NCI-H1092 (cell line): ENCODE measurements at regions not wholly inside any gene's neighbourhood (a gene's known extent, or its start where the extent isn't known, plus 50 kb on each side); places are given as distances from the start of the nearest gene placed in this dataset.

ENCODE experiments used
- DNase-seq: peaks from one replicate; lab custom pipeline; 2025; lab: John Stamatoyannopoulos, UW

DNA sequence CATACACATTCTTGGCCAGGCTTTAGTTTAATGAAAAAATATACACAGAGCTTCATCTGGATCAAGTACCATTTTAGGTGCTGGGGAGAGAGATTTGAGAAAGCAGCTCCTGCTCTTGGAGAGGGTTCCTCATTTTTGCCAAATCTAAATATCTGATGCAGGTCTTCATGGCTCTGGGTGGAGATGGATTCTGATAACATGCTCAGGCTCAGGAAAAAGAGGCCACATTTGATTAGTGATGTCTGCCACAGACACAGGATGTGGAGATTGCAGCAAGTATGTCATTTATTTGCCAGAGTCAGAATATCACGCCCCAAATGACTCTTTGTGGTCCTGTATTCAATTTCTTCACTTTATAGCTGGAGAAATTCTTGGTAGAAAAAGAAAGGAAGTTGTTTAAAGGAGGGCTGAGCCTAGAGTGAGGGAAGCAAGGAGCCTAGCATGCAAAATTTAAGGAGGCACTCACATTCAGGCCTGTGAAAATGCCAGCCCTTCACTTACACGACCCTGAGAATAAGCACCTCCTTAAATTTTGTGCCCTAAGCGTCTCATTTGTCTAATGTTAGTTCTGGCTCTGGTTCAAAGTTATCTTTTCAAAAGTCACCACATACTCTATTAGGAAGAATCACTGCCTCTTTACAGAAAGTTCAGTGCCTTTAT, 492.9 kb upstream of the TBX3 start:
- DNase-seq: no peak

GRCh38 chr12:115174920-115175319, 490.9 kb upstream of the TBX3 start:
- no peak for DNase-seq

- DNase-seq: no peak
Observed at GRCh38 chr12:115172521-115172920, 488.5 kb upstream of the TBX3 start.

DNA sequence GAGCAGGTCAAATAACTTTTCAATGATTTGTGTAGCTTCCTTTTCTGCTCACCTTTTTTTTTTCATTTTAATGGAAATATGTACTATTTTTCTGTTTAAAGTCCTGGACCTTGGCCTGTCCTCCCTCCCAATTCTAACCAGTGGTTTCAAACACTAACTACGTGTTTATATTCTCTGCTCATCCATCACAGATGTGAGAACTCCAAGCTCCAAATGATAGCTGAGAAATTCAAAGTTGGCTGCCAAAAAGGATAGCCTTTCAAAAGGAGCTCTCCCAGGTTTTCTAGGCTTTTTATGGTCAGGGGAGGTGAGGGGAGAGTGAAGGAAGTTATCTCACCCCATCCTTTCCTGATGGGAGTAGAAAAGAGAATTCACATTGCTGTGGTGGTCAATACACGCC, 486.0 kb upstream of the TBX3 start:
- DNase-seq: no peak

DNA sequence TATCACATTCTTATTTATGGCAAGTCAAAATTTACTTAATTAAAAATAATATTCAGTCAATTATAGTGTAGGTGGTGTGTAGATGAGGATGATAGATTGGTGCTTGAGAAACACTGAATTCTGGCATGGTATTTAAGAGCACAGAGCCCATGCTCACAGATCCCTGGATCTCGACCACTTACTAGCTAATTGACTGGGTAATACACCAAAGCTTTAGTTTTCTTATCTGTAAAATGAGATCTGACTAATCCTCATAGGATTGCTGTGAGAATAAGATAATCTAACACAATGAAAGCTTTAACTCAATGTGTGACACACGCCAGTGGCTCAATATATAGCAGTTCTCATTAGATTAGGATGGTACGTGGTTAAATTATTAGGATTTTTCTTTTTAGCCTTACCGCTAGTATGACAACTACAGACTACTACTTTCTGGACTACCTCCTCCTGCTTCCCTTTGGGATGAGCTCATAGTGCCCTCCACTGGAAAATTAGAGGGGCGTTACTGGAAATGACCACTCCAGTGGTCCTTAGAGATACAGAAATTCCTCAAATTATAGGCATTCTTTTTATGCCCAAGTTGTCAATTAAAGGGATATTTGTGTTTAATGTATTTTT, 482.8 kb upstream of the TBX3 start:
- no peak for DNase-seq

GRCh38 chr12:115163710-115164109, 479.7 kb upstream of the TBX3 start:
- no peak for DNase-seq

GRCh38 chr12:115160271-115161128, 476.5 kb upstream of the TBX3 start:
- no peak for DNase-seq

DNA sequence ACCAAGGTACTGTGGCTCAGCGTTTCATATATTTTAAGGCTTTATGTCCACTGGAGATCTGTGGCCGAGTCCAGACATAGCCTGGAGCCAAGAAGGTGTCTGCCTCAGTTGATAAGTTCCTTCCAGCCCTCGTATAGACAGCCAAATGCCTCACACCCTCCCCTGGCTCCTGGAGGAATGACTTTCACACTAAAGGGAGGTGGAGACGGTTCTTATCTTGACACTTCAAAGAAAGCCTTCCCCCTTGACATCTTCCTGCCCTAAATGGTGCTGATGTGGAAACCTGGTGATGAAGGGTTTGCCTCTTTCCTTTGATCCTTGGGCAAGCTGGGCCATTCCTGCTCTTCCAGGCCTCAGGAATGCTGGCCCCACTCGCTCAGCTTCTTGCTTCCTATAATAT, 474.8 kb upstream of the TBX3 start:
- no peak for DNase-seq

- DNase-seq: no peak
Observed at GRCh38 chr12:115155665-115156645, 472.0 kb upstream of the TBX3 start.

GRCh38 chr12:115149685-115150378, 465.9 kb upstream of the TBX3 start:
- DNase-seq: no peak

- no peak for DNase-seq
Observed at GRCh38 chr12:115149279-115149678, 465.3 kb upstream of the TBX3 start.

- no peak for DNase-seq
Observed at GRCh38 chr12:115147916-115148315, 463.9 kb upstream of the TBX3 start.

- no peak for DNase-seq
Observed at GRCh38 chr12:115146453-115146852, 462.5 kb upstream of the TBX3 start.

DNA sequence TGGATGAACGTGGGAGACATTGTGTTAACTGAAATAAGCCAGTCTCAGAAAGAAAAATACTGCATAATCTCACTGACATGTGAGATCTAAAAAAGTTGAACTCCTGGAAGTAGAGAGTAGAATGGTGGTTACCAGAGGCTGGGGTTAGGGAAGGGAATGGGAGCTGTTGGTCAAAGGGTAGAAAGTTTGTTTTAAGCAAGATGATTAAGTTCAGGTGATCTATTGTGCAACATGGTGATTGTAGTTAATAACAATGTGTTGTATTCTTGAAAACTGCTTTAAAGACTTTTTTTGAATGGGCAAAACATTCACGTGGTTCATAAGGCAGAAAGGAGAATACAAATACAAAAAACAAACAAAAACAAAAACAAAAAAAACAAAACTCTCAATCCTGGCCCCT, 460.4 kb upstream of the TBX3 start:
- no peak for DNase-seq

- DNase-seq: no peak
Observed at GRCh38 chr12:115140981-115141655, 457.1 kb upstream of the TBX3 start.

DNA sequence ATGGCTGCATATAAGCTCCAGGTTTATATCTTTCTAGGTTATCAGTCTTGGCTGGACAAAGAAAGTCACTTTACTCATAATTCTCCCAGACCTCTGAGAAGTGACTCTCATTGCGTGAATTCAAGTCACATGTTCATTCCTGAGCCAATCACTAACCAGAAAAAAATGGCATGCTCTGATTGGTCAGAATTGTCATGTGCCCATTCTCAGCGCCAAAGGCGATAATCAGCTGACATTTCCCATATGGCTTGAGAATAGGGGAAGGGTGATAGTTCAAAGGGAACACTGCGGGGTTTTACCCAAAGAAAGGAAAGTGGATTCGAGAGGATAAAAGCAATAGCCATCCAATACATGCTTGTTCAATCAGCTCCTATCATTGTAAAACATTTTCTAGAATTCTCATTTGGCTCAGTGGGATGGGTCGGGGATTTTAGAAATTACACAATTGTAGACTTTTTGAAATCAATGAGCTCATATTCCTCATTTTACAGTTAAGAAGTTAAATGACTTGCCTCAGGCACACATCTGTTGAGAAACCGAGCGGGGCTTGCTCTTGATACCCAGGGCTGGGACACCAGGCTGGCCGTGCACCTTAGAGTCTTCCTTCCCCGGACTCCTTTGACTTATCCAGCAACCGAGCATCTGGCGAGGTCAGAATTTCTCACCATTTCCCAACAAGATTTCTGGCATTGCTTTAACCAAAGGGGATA, 454.0 kb upstream of the TBX3 start:
- no peak for DNase-seq

GRCh38 chr12:115135800-115136211, 451.8 kb upstream of the TBX3 start:
- peak; percentile 86 for DNase-seq

GRCh38 chr12:115134298-115134697, 450.3 kb upstream of the TBX3 start:
- DNase-seq: no peak

DNA sequence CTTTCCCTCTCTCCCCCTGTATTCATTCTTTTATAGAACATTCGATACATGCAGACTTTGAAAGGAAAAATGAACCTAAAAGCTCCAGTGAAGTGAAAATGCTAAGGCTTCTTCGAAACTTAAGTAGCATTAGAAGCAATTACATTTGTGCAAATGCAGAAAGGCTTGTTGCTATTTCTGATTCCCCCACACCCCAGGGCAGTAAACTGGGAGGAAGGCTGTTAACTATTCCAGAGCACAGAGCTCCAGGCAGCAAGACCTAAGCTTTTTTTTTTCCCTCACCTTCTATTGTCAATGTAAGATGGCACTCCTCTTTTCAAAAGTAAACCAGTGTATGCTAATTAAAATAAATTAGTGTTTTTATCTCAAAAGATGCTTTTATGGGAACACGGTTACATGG, 448.9 kb upstream of the TBX3 start:
- DNase-seq: no peak

GRCh38 chr12:115132145-115132544, 448.2 kb upstream of the TBX3 start:
- no peak for DNase-seq
